WTC11 (cell line): ENCODE measurements at regions not wholly inside any gene's neighbourhood (a gene's known extent, or its start where the extent isn't known, plus 50 kb on each side); places are given as distances from the start of the nearest gene placed in this dataset.

ENCODE experiments used
- ATAC-seq: fragments of 200-7000 bp; cut with Tn5 transposase; 2 replicates; pipeline ENCODE4 v1.10.0; 2021; ENCODE audit warnings: mild to moderate bottlenecking, moderate library complexity
- CTCF ChIA-PET: fragments of 300-600 bp; sonication (Branson Sonifier 250); formaldehyde crosslinking; loops from one replicate; lab custom pipeline; 2021; ENCODE audit warnings: antibody characterized with exemption; lab: Charles Lee
- POLR2A ChIA-PET: fragments of 350-600 bp; sonication (Branson Sonifier 250); formaldehyde crosslinking; loops from one replicate; lab custom pipeline; 2021; ENCODE audit warnings: antibody characterized with exemption; lab: Charles Lee
- DNase-seq: peaks from one replicate; pipeline ENCODE4 v3.0.0; 2021; ENCODE audit warnings: low spot score
- H3K27ac Mint-ChIP-seq: 2 replicates; pipeline ENCODE4 v1.8.0; 2021; ENCODE audit warnings: mixed read lengths
- H3K27me3 Mint-ChIP-seq: 2 replicates; pipeline ENCODE4 v1.8.0; 2021; ENCODE audit warnings: low read depth, mild to moderate bottlenecking, moderate library complexity, mixed read lengths
- H3K36me3 Mint-ChIP-seq: 2 replicates; pipeline ENCODE4 v1.8.0; 2021; ENCODE audit warnings: mixed read lengths
- H3K4me1 Mint-ChIP-seq: 2 replicates; pipeline ENCODE4 v1.8.0; 2022; ENCODE audit warnings: mixed read lengths
- H3K4me3 Mint-ChIP-seq: 2 replicates; pipeline ENCODE4 v1.8.0; 2021; ENCODE audit warnings: mild to moderate bottlenecking, moderate library complexity, mixed read lengths
- H3K9me3 Mint-ChIP-seq: 2 replicates; pipeline ENCODE4 v1.8.0; 2021; ENCODE audit warnings: mixed read lengths
- ATF1 ChIP-seq: sonication (generic); formaldehyde crosslinking; IDR thresholded peaks from 2 replicates; pipeline ENCODE4 v1.8.1; 2023; ENCODE audit warnings: mild to moderate bottlenecking, moderate library complexity, missing genetic modification reagents
- E2F5 ChIP-seq: sonication (generic); formaldehyde crosslinking; IDR thresholded peaks from 2 replicates; pipeline ENCODE4 v1.8.1; 2022; ENCODE audit warnings: mild to moderate bottlenecking, moderate library complexity, missing genetic modification reagents
- ETV6 ChIP-seq: sonication (generic); formaldehyde crosslinking; IDR thresholded peaks from 2 replicates; pipeline ENCODE4 v1.8.1; 2022; ENCODE audit warnings: mild to moderate bottlenecking, missing genetic modification reagents
- FOXP1 ChIP-seq: sonication (generic); formaldehyde crosslinking; IDR thresholded peaks from 2 replicates; pipeline ENCODE4 v1.8.0; 2022; ENCODE audit warnings: missing genetic modification reagents, mild to moderate bottlenecking, moderate library complexity, borderline replicate concordance
- GTF2I ChIP-seq: fragments of 250-450 bp; sonication (Bioruptor Pico); conservative IDR thresholded peaks from 2 replicates; pipeline ENCODE4 v1.4.0; 2021; ENCODE audit warnings: mild to moderate bottlenecking
- HMGA2 ChIP-seq: fragments of 250-450 bp; sonication (Bioruptor Pico); IDR thresholded peaks from 2 replicates; pipeline ENCODE4 v1.4.0; 2021; ENCODE audit warnings: mild to moderate bottlenecking, moderate library complexity
- IRF2 ChIP-seq: sonication (generic); formaldehyde crosslinking; IDR thresholded peaks from 2 replicates; pipeline ENCODE4 v1.8.0; 2022; ENCODE audit warnings: low read depth, missing genetic modification reagents, borderline replicate concordance
- JUN ChIP-seq: sonication (generic); formaldehyde crosslinking; IDR thresholded peaks from 2 replicates; pipeline ENCODE4 v1.8.0; 2023; ENCODE audit warnings: mild to moderate bottlenecking, missing genetic modification reagents
- NFYB ChIP-seq: sonication (generic); formaldehyde crosslinking; conservative IDR thresholded peaks from 2 replicates; pipeline ENCODE4 v1.8.0; 2022; ENCODE audit warnings: low read depth, missing genetic modification reagents
- NR1H2 ChIP-seq: sonication (generic); formaldehyde crosslinking; IDR thresholded peaks from 2 replicates; pipeline ENCODE4 v1.9.0; 2021; ENCODE audit warnings: mild to moderate bottlenecking, moderate library complexity, missing genetic modification reagents
- PREB ChIP-seq: sonication (generic); formaldehyde crosslinking; IDR thresholded peaks from 2 replicates; pipeline ENCODE4 v1.8.1; 2022; ENCODE audit warnings: mild to moderate bottlenecking, missing genetic modification reagents, moderate library complexity, borderline replicate concordance
- SMAD3 ChIP-seq: sonication (generic); formaldehyde crosslinking; IDR thresholded peaks from 2 replicates; pipeline ENCODE4 v1.8.0; 2022; ENCODE audit warnings: missing genetic modification reagents, mild to moderate bottlenecking, borderline replicate concordance
- TCF7 ChIP-seq: sonication (generic); formaldehyde crosslinking; IDR thresholded peaks from 2 replicates; pipeline ENCODE4 v1.8.0; 2022; ENCODE audit warnings: mild to moderate bottlenecking, low read depth, missing genetic modification reagents, moderate library complexity
- ZBTB43 ChIP-seq: sonication (generic); formaldehyde crosslinking; IDR thresholded peaks from 2 replicates; pipeline ENCODE4 v1.8.1; 2023; ENCODE audit warnings: mild to moderate bottlenecking, missing genetic modification reagents
- ZNF232 ChIP-seq: sonication (generic); formaldehyde crosslinking; IDR thresholded peaks from 2 replicates; pipeline ENCODE4 v1.8.0; 2022; ENCODE audit warnings: mild to moderate bottlenecking, missing genetic modification reagents
- ZNF396 ChIP-seq: fragments of 250-450 bp; sonication (Bioruptor Pico); IDR thresholded peaks from 2 replicates; pipeline ENCODE4 v1.8.0; 2021; ENCODE audit warnings: mild to moderate bottlenecking, moderate library complexity, borderline replicate concordance
- TF ChIP-seq, protein P1 (sequence below): sonication (generic); formaldehyde crosslinking; conservative IDR thresholded peaks from 2 replicates; pipeline ENCODE4 v1.8.1; 2022; ENCODE audit warnings: mild to moderate bottlenecking, missing genetic modification reagents
- TF ChIP-seq, protein P2 (sequence below): sonication (generic); formaldehyde crosslinking; IDR thresholded peaks from 2 replicates; pipeline ENCODE4 v1.8.1; 2023; ENCODE audit warnings: mild to moderate bottlenecking, missing genetic modification reagents, moderate library complexity
- TF ChIP-seq, protein P3 (sequence below): sonication (generic); formaldehyde crosslinking; IDR thresholded peaks from 2 replicates; pipeline ENCODE4 v1.8.1; 2023; ENCODE audit warnings: mild to moderate bottlenecking, missing genetic modification reagents
- TF ChIP-seq, protein P4 (sequence below): fragments of 250-450 bp; sonication (Bioruptor Pico); IDR thresholded peaks from 2 replicates; pipeline ENCODE4 v2.1.2; 2022; ENCODE audit warnings: mild to moderate bottlenecking, moderate library complexity

- no peak overlapping the region for H3K27ac Mint-ChIP-seq
- peaks cover 42% of the 10 kb centered on the region for H3K4me1 Mint-ChIP-seq
Measured at GRCh38 chr1:10860218-10860617, 63.8 kb upstream of the CASZ1 start.

More at GRCh38 chr1:10860218-10860617, 63.8 kb upstream of the CASZ1 start:
- POLR2A ChIA-PET: interaction anchor here (0.7 to 0.8 kb wide), 3 partner anchors 9 to 332 kb away, joined by 3 read pairs; no protein-coding TSS in a partner anchor
- Mint-ChIP-seq H3K27me3 (peaks cover 12% of the 10 kb centered on the region), H3K36me3 (peaks cover under 1% of the 10 kb centered on the region; the same call in 1 of the 2 replicates), H3K9me3 (peaks cover 4% of the 10 kb centered on the region), H3K4me3 (no peak overlapping the region)
- CTCF ChIA-PET: interaction anchor here (0.6 to 2.1 kb wide), 8 partner anchors 10 to 353 kb away, joined by 3 to 10 read pairs (median 4); no protein-coding TSS in a partner anchor
- DNase-seq (no peak), ATAC-seq (peak; percentile 25)
- TF ChIP-seq PREB (CRISPR knock-in tag): no peak
- TF ChIP-seq ETV6 (CRISPR knock-in tag): no peak
- TF ChIP-seq, protein P1, sequence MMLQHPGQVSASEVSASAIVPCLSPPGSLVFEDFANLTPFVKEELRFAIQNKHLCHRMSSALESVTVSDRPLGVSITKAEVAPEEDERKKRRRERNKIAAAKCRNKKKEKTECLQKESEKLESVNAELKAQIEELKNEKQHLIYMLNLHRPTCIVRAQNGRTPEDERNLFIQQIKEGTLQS (CRISPR knock-in tag): no peak
- TF ChIP-seq, protein P2, sequence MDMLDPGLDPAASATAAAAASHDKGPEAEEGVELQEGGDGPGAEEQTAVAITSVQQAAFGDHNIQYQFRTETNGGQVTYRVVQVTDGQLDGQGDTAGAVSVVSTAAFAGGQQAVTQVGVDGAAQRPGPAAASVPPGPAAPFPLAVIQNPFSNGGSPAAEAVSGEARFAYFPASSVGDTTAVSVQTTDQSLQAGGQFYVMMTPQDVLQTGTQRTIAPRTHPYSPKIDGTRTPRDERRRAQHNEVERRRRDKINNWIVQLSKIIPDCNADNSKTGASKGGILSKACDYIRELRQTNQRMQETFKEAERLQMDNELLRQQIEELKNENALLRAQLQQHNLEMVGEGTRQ: no peak
- TF ChIP-seq NR1H2 (CRISPR knock-in tag): no peak
- TF ChIP-seq TCF7 (CRISPR knock-in tag): no peak
- TF ChIP-seq SMAD3 (CRISPR knock-in tag): no peak
- no peak for TF ChIP-seq NFYB (CRISPR knock-in tag)
- no peak for TF ChIP-seq GTF2I (CRISPR knock-in tag)
- TF ChIP-seq, protein P3, sequence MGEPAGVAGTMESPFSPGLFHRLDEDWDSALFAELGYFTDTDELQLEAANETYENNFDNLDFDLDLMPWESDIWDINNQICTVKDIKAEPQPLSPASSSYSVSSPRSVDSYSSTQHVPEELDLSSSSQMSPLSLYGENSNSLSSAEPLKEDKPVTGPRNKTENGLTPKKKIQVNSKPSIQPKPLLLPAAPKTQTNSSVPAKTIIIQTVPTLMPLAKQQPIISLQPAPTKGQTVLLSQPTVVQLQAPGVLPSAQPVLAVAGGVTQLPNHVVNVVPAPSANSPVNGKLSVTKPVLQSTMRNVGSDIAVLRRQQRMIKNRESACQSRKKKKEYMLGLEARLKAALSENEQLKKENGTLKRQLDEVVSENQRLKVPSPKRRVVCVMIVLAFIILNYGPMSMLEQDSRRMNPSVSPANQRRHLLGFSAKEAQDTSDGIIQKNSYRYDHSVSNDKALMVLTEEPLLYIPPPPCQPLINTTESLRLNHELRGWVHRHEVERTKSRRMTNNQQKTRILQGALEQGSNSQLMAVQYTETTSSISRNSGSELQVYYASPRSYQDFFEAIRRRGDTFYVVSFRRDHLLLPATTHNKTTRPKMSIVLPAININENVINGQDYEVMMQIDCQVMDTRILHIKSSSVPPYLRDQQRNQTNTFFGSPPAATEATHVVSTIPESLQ: no peak
- no peak for TF ChIP-seq ZNF396 (CRISPR knock-in tag)
- TF ChIP-seq ATF1 (CRISPR knock-in tag): no peak
- TF ChIP-seq ZNF232: no peak
- no peak for TF ChIP-seq JUN
- TF ChIP-seq, protein P4, sequence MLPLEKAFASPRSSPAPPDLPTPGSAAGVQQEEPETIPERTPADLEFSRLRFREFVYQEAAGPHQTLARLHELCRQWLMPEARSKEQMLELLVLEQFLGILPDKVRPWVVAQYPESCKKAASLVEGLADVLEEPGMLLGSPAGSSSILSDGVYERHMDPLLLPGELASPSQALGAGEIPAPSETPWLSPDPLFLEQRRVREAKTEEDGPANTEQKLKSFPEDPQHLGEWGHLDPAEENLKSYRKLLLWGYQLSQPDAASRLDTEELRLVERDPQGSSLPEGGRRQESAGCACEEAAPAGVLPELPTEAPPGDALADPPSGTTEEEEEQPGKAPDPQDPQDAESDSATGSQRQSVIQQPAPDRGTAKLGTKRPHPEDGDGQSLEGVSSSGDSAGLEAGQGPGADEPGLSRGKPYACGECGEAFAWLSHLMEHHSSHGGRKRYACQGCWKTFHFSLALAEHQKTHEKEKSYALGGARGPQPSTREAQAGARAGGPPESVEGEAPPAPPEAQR (CRISPR knock-in tag): no peak
- TF ChIP-seq HMGA2: no peak
- TF ChIP-seq E2F5 (CRISPR knock-in tag): no peak
- no peak for TF ChIP-seq FOXP1
- no peak for TF ChIP-seq ZBTB43 (CRISPR knock-in tag)
- no peak for TF ChIP-seq IRF2 (CRISPR knock-in tag)
